Epidermal melanocyte (primary cell): ENCODE measurements at regions not wholly inside any gene's neighbourhood (a gene's known extent, or its start where the extent isn't known, plus 50 kb on each side); places are given as distances from the start of the nearest gene placed in this dataset.
A peak's percentile ranks its signal among the peaks of the same experiment; 100 is the strongest.
"Not testable (repeated sequence)": the region's sequence is repeated elsewhere in the genome, so short reads cannot be mapped to it uniquely, and the experiment has no call there.

Experiments
- DNase-seq: peaks from one replicate; pipeline ENCODE4 v3.0.0; 2011; ENCODE audit warnings: low spot score; ENCODE audit not compliant: insufficient read length

GRCh38 chr16:80915079-80915450, 91.6 kb downstream of the CMC2 start:
- no peak for DNase-seq

- DNase-seq, result no peak
These were observed 92.2 kb downstream of the CMC2 start for GRCh38 chr16:80914379-80915078.

GRCh38 chr16:80913397-80913796, 93.3 kb downstream of the CMC2 start:
- no peak for DNase-seq

- DNase-seq, result no peak
These were observed 94.0 kb downstream of the CMC2 start for GRCh38 chr16:80912651-80913050.

- DNase-seq, result no peak
These were observed 96.3 kb downstream of the CMC2 start for GRCh38 chr16:80910434-80910833.

GRCh38 chr16:80909720-80910119, 97.0 kb downstream of the CMC2 start:
- no peak for DNase-seq

- not testable (repeated sequence) for DNase-seq
These were observed 100.5 kb downstream of the CMC2 start for GRCh38 chr16:80906169-80906568.

GRCh38 chr16:80903616-80904015, 99.2 kb upstream of the CDYL2 start:
- no peak for DNase-seq

- DNase-seq, result no peak
These were observed 98.1 kb upstream of the CDYL2 start for GRCh38 chr16:80902306-80903110.

- no peak for DNase-seq
These were observed 96.2 kb upstream of the CDYL2 start for GRCh38 chr16:80900593-80900954.

- DNase-seq, result peak; percentile 73
These were observed 95.6 kb upstream of the CDYL2 start for GRCh38 chr16:80899809-80900592.

GRCh38 chr16:80896776-80897175, 92.4 kb upstream of the CDYL2 start:
- no peak for DNase-seq

GRCh38 chr16:80894091-80894490, 89.7 kb upstream of the CDYL2 start:
- DNase-seq, result no peak

- DNase-seq, result no peak
These were observed 89.3 kb upstream of the CDYL2 start for GRCh38 chr16:80893686-80894085.

- not testable (repeated sequence) for DNase-seq
These were observed 88.0 kb upstream of the CDYL2 start for GRCh38 chr16:80892395-80892794.

GRCh38 chr16:80889779-80890359, 85.5 kb upstream of the CDYL2 start:
- DNase-seq, result no peak

- no peak for DNase-seq
These were observed 82.7 kb upstream of the CDYL2 start for GRCh38 chr16:80887062-80887461.

GRCh38 chr16:80883816-80884215, 79.4 kb upstream of the CDYL2 start:
- no peak for DNase-seq

- DNase-seq, result no peak
These were observed 78.8 kb upstream of the CDYL2 start for GRCh38 chr16:80883159-80883642.

- no peak for DNase-seq
These were observed 71.2 kb upstream of the CDYL2 start for GRCh38 chr16:80875616-80876015.

GRCh38 chr16:80874925-80875324, 70.5 kb upstream of the CDYL2 start:
- no peak for DNase-seq
